ENCODE measurements at regions not wholly inside any gene's neighbourhood (a gene's known extent, or its start where the extent isn't known, plus 50 kb on each side); places are given as distances from the start of the nearest gene placed in this dataset.
"Not testable (repeated sequence)": the region's sequence is repeated elsewhere in the genome, so short reads cannot be mapped to it uniquely, and the experiment has no call there.

DNA sequence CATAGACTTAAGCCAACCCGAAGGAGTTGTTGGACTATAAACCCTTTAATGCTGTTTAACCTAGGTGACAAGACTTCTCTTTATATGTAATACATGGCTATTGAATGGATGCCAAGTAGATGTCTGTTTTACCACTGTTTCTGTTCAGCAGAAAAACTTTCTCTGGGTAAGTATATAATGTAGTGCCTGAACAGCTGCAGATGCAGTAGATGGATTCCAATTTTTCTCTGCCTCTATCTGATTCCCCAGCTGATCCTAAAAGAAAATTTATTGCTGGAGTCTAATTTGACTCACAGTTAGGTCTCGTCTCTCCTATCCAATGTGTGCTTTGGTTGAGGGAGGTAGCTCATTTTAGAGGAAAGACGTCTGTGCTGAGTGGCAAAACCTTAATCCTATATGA lies 256.5 kb upstream of the CBLB start:
- no peak for DNase-seq

DNA sequence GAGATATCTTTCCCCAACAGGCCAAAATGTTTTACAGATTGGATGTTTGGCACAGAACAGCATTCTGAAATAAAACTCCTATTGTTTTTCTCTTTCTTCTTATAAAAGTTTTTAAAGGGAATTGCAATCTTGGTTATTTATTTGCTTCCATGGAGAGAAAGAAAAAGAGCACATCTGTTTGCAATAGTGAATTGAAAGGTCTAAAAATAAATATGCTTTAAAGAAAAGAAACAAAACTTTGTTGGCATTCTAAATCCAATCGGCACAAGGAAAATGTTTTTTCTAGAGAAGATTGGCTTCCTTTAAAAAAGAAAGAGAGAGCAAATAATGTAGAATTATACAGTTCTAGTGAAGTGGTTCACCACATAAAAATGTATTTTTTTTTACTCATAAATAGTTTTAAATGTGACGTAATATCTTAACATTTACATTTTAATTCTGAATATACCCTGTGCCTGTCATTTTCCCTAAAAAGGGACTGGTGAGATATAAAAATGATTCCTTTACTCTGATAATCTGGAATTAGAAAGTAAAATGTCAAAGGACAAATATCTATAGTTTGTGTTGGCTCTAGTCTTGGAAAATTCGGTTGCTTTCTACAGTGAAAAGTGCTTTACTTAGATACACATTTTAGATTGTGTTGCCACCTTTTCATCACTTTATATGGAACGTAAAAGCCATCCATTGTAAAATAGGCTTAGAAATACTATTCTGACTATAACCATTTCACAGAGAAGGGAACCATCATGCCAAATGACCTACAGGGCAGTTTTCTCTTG lies 257.4 kb upstream of the CBLB start:
- DNase-seq = no peak

DNA sequence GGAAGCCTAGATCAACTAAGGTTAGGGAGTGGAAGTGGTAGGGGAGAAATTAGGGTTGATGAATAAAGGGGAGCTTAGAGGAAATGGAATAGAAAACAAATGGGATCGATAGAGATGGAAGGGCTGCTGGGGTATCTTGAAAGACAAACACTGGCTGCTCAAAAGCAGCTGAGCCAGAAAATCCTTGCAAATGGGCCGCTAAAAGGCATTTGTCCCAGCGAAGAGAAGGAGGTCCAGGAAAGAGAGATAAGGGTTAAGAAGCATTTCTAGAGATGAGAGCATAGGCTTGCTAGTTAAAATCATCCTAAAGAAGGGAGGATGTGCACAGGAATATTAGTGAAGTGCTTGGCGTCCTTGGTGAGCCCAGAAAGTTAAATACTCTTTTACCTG lies 258.0 kb upstream of the CBLB start:
- no peak for DNase-seq

DNA sequence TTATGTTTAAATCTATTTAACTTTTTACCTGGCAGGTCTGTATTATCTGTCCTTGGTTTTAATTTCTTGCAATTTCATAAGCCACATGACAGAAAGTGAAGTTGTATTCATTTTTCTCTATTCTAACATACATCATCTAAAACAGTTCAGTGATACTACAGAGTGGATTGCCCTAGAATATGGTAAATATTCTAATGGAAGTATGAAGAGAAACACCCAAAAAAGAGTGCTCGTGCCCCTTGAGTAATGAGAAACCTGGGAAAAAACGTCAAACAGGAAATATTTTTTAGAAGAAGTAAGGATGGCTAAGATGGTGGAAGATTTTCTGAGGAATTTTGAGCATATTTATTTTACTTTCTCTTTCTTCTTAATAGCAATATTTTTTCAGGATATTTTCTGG lies 261.1 kb upstream of the CBLB start:
- DNase-seq = no peak

DNA sequence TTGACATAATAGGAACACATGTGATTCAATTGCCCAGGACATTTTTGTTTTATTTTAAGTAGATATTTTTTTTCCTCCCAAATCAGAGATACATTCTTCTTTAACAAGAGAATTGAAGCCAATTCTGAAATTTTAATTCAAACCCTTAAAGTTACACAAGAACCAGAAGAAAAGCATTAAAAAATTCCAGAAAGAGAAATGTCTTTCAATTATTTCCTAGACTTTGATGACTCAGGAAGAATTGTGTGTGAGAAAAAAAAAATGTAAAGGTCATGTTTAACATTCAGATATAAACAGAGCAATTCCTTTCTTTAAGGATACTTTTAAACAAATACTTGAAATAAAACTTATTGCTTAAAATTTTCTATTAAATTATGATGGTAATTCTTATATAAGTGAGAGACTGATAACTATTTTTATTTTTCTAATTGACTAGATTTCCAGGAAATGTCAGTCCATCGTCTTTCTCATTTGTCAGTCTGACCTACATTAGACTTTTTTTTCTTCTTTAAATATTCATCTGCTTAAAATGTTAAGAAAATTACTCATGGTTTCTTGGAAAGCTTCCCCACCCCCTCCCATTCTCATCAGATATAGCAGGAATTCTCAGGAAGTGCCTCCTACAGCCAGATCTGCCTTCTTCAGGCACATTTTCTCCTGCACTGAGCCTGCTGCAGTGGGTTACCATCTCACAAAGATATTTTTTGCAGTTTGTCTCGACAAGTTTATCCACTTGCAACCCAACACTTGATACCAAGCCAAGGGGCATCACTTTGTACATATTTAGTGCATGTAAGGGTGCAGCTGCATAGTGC lies 261.8 kb upstream of the CBLB start:
- DNase-seq = no peak

DNA sequence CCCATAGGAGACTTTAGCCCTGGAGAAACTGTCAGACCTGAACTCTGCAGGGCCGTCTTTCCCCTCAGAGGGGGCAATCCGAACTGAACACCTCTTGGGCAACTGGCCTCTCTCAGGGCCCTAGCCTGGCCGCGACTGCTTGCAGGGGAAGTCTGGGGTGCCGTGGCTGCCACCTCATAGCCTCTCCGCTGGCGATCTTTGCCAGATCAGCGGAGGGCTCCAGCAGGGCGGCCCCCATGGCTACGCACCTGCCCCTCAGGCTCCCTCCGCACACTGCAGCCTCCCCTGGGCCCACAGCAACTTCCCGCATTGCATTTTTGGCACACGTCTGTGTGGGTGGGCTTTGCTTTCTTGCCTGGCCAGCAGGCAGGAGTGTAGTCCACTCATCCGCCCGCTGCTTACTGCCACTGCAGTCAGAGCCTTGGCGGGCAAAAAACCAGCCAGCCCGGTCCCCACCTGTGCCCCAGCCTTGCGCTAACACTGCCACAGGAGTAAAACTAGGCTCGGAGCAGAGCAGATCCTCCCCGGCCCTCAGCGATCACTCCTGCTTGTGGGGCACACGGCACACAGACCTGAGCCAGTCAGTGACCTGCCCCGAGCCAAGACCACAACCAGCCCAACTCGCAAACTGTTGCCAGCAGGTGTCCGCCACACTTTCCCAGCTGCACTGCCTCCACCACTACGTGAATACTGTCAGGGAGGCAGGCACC lies 266.8 kb upstream of the CBLB start:
- DNase-seq = no peak

DNA sequence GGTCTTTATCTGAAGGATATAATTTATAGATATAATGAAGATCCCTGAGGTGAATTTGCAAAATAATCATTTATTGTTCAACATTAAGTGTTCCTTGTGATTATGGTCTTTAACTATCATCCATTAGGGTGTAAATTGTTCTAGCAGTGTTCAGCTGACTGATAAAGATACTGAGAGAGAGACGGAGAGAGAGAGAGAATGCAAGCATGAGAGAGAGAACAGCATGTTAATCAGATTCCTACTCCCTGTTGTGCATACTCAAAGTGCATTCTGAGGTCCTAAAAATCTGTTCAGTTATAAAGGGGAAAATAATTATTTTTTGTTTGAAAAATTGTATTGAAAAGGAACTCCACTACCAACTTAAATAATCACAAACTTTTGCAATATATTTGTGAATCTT lies 271.0 kb upstream of the CBLB start:
- DNase-seq = no peak

DNA sequence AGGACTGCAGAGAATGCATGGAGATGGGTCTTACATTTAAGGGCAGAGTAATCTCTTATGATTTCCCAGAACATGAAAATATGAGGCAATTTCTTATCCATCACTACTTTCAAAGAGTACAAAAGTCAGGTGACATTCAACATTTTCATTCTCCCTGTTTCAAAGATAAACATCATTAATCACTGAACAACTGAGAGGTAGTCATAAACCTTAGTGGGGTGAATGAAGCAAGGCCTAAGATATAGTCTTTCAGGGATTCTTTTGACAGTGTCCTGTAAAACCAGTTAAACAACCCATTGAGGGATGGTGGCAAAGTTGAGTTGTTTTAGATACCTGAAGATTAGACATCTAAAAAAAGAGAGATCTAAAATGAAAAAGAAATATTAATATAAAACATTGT lies 271.6 kb upstream of the CBLB start:
- DNase-seq = no peak

DNA sequence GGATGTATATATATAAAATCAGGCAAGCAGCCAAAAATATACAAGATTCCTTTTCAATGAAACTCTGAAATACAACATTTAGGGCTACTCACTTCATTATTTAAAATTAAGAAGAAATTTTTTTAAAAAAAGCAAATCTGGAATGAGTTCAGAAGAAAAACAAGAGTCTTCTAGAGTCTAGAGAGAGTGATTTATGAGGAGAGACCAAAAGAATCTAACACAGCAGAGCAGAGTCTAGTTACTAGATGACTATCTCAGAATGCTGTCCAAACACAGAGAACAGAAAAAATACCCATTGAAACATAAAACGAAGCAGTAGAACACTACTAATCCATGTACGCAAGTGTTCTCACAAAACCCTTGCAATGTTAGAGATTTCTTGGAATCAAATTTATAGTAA lies 275.2 kb upstream of the CBLB start:
- no peak for DNase-seq

DNA sequence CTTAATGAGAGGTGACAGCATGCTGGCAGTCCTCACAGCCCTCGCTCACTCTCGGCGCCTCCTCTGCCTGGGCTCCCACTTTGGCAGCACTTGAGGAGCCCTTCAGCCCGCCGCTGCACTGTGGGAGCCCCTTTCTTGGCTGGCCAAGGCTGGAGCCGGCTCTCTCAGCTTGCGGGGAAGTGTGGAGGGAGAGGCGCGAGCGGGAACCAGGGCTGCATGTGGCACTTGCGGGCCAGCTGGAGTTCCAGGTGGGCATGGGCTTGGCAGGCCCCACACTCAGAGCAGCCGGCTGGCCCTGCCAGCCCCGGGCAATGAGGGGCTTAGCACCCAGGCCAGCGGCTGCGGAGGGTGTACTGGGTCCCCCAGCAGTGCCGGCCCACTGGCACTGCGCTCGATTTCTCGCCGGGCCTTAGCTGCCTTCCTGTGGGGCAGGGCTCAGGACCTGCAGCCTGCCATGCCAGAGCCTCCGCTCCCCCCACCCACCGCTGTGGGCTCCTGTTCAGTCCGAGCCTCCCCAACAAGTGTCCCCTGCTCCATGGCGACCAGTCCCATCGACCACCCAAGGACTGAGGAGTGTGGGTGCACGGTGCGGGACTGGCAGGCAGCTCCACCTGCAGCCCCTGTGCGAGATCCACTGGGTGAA lies 279.7 kb upstream of the CBLB start:
- DNase-seq = not testable (repeated sequence)

DNA sequence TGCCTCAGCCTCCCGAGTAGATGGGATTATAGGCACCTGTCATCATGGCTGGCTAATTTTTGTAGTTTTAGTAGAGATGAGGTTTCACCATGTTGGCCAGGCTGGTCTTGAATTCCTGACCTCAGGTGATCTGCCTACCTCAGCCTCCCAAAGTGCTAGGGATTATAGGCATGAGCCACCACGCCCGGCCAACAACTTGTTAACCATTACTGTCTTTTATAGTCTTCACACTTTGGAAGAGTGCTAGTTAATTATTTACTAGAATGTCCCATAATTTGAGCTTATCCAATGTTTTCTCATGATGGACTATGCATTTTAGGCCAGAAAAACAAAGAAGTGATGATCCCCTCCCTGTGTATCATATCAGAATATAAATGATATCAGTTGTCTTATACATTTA lies 288.6 kb upstream of the CBLB start:
- DNase-seq = no peak

DNA sequence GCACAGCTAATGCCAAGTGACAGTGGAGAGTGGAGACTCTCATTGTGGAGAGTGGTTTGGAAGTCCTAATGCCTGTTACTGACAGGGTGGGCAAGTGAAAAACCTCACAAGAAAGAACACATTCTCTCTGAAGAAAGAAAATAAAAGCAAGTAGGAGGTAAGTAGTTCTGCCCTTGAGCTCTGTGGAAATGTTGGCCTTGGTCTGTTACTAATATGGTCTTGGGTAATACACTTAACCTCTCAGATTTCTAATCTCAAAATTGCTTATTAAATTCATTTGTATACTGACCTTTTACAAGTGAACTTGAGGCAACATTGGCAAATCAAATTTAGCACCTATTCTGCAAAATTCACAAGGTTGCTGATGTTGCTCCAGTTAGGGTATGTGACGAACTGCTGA lies 291.6 kb upstream of the CBLB start:
- DNase-seq = no peak

DNA sequence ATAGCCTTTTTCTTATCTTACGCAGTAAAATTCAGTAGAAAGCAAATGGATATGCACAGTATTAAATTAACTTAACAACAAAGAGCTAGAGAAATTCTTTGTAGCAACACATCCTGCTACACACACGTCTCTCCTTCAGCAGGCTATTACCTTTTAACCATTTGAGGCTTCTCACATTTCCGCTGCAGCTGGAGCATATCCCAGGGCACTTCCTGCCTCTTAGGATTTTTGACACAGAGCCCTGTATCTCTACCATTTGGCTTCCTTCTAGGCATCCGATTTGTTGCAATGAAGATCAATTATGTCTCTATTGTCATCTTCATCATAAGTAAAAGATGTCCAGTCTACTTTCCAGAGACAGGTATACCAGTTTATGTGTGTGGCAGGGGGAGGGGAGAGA lies 292.4 kb upstream of the CBLB start:
- DNase-seq = no peak

DNA sequence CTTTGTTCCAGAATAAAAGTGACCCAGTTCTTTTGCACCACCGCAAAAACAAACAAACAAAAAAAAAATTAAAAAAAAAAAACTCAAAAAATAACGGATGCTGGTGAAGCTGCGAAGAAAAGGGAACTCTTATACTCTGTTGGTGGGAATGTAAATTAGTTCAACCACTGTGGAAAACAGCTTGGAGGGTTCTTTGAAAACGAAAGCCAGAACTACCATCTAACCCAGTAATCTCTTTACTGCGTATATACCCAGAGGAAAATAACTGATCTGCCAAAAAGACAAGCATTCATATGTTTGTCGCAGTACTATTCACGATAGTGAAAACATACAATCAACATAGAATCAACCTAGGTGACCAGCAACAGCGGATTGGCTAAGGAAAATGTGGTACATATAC lies 298.9 kb upstream of the CBLB start:
- no peak for DNase-seq

DNA sequence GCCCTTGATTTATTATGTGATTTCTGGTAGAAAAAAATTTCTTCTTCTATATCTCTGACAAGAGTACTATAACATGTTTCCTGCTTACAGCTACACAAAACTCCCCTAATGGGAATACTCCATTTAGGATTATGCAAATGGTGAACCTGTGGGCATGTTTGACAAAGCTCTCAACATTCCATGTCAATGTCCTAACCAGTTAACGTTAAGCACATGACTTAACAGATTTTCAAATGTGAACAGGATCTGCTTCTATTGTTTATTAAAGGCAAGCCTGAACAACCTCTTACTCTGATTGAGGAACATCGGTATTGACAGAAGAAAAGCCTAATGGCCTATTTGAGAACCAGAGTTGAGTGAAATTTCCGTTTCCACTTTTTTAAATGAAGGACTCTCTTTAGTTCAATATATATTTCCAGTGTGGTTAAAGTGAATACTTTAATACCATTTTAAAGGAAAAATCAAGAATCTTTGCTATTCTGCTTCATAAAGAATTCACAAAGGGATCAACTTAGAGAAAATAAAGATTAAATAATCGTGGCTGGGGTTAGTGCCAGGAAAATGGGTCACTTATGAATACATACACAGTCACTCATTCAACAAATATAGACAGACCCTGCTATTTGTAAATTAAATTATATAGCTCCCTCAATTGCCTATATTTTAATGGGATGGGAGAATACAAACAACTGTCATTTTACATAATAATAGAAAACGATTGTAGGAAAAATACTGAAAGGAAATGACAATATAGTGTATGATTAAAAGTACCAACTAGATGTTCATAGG lies 300.3 kb upstream of the CBLB start:
- no peak for DNase-seq

DNA sequence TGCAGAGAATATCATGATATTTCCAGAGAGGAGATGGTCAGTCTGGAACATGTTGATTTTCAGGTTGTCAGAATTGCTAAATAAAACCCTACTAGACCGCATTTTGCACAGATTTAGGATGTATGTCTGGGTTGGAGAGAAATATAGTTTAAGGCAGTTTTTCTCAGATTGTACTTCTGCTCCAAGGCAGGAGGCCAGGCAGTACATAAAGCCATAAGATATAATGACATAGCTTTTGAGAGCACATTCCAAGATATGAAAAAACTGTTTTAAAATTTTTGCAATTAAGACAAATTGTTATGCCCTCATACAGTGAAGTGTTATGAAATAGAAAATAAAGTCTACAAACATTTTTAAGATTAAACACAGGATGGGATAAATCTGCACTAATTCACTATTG lies 301.8 kb upstream of the CBLB start:
- no peak for DNase-seq

DNA sequence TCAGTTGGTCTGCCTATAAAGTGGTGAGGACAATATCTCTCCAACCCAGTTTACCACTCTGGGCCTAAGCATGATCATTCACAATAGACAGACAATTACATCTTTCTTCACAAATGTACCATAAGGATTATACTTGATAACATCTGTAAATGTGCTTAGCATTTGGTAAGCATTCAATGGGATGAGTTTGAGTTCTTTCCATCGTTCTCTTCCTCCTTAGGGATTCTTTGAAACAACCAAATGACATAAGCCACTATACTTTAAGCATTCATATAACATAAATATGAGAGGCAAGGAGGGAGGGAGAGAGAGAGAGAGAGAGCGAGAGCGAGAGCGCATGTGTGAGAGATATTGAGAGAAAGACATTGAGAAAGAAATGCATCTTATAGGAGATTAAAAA lies 303.3 kb upstream of the CBLB start:
- no peak for DNase-seq

DNA sequence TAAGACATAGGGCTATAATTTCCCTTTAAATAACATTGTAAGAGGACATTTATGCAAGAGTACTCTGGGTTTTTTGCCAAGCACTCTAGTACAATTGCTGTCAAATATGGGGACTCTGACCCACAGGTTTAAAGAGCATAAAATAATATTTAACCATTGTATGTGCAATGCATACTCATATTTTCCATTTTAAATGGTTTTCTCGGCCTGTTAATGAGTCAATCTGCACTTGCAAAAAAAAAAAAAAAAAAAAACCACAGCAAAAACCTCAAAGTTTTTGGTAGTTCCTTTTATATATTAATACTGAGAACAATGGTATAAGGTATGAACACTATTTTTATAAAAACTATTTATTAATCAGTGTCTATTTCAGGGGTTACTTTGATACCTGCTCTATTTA lies 304.0 kb upstream of the CBLB start:
- peak; percentile 25 for DNase-seq

DNA sequence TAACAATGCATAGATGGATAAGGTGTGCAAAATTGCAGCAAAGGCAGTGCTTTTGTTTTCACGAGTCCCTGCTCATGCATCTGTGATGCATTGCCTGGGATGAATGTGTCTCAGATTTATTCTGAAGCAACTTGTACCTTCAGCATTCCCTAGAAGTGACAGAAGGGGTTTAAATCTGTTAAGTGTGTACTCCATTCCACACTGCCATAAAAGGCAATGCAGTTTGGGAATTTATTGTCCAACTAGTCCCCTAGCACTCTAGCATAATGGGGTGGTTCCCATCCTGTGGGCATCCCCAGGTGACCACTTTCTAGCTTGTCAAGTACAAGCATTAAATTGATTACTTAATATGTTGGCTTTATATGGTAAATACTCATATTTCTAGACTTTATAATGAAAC lies 306.5 kb upstream of the CBLB start:
- no peak for DNase-seq

DNA sequence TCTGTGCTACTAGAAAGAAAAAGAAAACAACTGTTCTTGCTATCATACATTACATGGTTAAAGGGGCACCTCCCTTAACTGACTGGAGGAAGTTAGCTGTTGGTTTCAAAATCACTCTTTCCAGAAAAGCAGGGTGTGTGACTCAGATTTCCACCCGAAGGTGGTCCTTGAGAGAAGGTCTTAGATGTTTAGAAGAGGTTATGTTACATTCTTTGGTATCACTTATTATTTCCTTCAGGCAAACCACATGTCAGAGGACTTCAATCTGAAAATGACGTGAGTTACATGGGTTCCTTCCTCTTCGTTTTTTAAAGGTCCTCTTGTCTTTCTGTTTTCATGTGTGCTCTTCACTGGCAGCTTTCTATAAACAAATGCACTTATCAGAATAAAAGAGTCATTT lies 307.9 kb upstream of the CBLB start:
- peak; percentile 71 for DNase-seq

DNA sequence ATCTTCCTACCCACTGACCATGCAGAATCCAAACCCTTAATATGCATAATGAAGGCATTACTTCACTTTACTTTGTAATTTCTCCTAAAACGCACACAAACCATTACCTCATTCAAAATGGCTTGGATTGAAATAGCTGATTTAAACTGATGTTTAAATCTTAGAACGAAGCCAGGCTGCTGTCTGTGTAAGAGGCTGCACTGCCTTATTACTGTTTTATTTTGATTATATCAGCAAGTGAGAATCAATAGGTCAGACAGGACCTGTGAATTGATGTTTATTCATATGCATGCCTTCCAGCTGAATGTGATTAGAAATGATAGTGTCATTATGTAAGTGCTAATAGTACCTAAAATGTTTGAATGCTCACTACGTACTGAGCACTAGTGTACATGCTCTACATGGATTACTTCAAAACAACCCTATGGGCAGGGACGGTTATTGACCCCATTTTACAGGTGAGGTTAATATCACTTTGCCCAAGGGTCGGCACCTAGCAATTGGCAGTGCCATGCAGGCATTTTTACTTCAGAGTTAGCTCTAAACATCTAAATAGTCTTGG lies 314.2 kb upstream of the CBLB start:
- DNase-seq = no peak

DNA sequence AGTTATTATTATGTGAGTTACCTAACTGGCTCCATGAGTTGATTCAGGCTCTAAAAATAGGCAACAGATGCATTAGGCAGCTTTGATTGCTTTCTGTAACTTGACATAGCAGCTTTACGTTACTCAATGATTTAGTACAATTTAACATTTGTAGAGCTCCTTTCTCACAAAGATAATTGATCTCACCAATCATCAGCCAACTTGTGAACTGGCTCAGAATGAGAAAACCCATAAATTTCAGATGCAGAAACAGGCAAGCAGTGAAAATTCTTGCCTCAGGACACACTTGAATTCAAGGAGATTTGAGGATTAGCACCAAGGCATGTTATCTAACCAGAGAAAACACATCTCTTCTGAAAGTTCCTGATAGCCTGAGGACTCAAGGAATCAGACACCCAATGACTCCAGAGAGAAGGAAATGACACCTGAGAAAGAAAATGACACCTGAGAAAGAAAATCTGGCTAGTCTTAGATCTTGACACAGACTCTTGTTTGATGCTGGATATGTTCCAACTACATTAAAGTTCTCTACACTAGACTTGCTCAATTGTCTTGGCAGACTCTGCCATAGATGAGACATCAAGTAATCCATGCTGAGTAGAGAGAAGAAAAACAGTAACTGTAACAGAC lies 315.1 kb upstream of the CBLB start:
- DNase-seq = no peak
